ENCODE measurements at regions not wholly inside any gene's neighbourhood (a gene's known extent, or its start where the extent isn't known, plus 50 kb on each side); places are given as distances from the start of the nearest gene placed in this dataset.

GRCh38 chr6:93927731-93928130 lies 508.4 kb upstream of the EPHA7 start:
- no peak for DNase-seq
- ATAC-seq (ENCODE audit: low read depth), result no peak
- Histone ChIP-seq H3K27ac (ENCODE audit: low read length in 2 of 2) (no peak overlapping the region), H3K36me3 (replicated peaks in 1 of 2; ENCODE audit: control extremely low read depth in 1 of 2, control insufficient read depth in 1 of 2, extremely low read depth in 1 of 2, insufficient read depth in 2 of 2, low read length in 1 of 2) (no peaks in the 10 kb centered on the region), H2AFZ (ENCODE audit: insufficient read depth, low read depth, low read length, poor library complexity, severe bottlenecking) (no peak overlapping the region), H3K27me3 (replicated peaks in 1 of 4; ENCODE audit: control extremely low read depth in 1 of 4, control insufficient read depth in 3 of 4, insufficient read depth in 4 of 4, low read length in 3 of 4) (no peaks in the 10 kb centered on the region), H4K20me1 (ENCODE audit: control insufficient read depth, insufficient read depth, low read length, poor library complexity, severe bottlenecking) (no peaks in the 10 kb centered on the region), H3K4me3 (ENCODE audit: control extremely low read depth in 1 of 5, extremely low read depth in 1 of 5, insufficient read depth in 1 of 5, low read depth in 2 of 5, low read length in 4 of 5) (no peak overlapping the region), H3K79me2 (ENCODE audit: control insufficient read depth, insufficient read depth, low read length) (no peaks in the 10 kb centered on the region), H3K4me1 (ENCODE audit: control insufficient read depth in 2 of 2, insufficient read depth in 2 of 2, low read length in 2 of 2) (no peaks in the 10 kb centered on the region), H3K9ac (ENCODE audit: low read length) (no peak overlapping the region), H3K9me3 (ENCODE audit: control extremely low read depth in 1 of 3, control insufficient read depth in 2 of 3, insufficient read depth in 1 of 3, low read length in 2 of 3) (no peaks in the 10 kb centered on the region), H3K4me2 (replicated peaks; ENCODE audit: low read depth, low read length, poor library complexity, severe bottlenecking) (no peak overlapping the region)
- no peak for TF ChIP-seq EZH2 (IDR thresholded peaks at IDR 0.05; ENCODE audit: borderline replicate concordance, insufficient read depth, low read depth, low read length, poor library complexity, severe bottlenecking)
- TF ChIP-seq CTCF (IDR thresholded peaks at IDR 0.05), result no peak
- Mint-ChIP-seq H3K27ac (no peak overlapping the region), H3K4me1 (no peaks in the 10 kb centered on the region), H3K27me3 (no peaks in the 10 kb centered on the region), H3K4me3 (no peak overlapping the region), H3K9me3 (ENCODE audit: insufficient read depth) (peaks cover 2% of the 10 kb centered on the region)
- 89% methylated on average over 3 of the region's 5 CpGs for WGBS (ENCODE audit: insufficient coverage)
- ChIA-PET POLR2A (no interaction called here), CTCF (no interaction called here)
- intact Hi-C loops (cut with micrococcal nuclease), result no loop called here

- H3K27me3 Mint-ChIP-seq, result no peaks in the 10 kb centered on the region
- POLR2A ChIA-PET, result no interaction called here
- H3K4me1 Mint-ChIP-seq, result no peaks in the 10 kb centered on the region
- H3K4me3 Mint-ChIP-seq, result no peak overlapping the region
- H3K9me3 Mint-ChIP-seq (ENCODE audit: insufficient read depth), result no peaks in the 10 kb centered on the region
- H3K4me3 ChIP-seq (ENCODE audit: control extremely low read depth in 1 of 5, extremely low read depth in 1 of 5, insufficient read depth in 1 of 5, low read depth in 2 of 5, low read length in 4 of 5), result no peak overlapping the region
- no peak overlapping the region for H3K27ac Mint-ChIP-seq
- TF ChIP-seq EZH2 (IDR thresholded peaks at IDR 0.05; ENCODE audit: borderline replicate concordance, insufficient read depth, low read depth, low read length, poor library complexity, severe bottlenecking) (no peak), CTCF (IDR thresholded peaks at IDR 0.05) (no peak)
- CTCF ChIA-PET, result no interaction called here
- no peak overlapping the region for H3K4me2 ChIP-seq (replicated peaks; ENCODE audit: low read depth, low read length, poor library complexity, severe bottlenecking)
- no CpG with 5 or more reads among the region's 1 CpG for WGBS (ENCODE audit: insufficient coverage)
- H3K36me3 ChIP-seq (replicated peaks in 1 of 2; ENCODE audit: control extremely low read depth in 1 of 2, control insufficient read depth in 1 of 2, extremely low read depth in 1 of 2, insufficient read depth in 2 of 2, low read length in 1 of 2), result no peaks in the 10 kb centered on the region
- ATAC-seq (ENCODE audit: low read depth) (no peak), DNase-seq (no peak)
- no peak overlapping the region for H3K9ac ChIP-seq (ENCODE audit: low read length)
- no peaks in the 10 kb centered on the region for H3K79me2 ChIP-seq (ENCODE audit: control insufficient read depth, insufficient read depth, low read length)
- H3K4me1 ChIP-seq (ENCODE audit: control insufficient read depth in 2 of 2, insufficient read depth in 2 of 2, low read length in 2 of 2), result no peaks in the 10 kb centered on the region
- H3K27me3 ChIP-seq (replicated peaks in 1 of 4; ENCODE audit: control extremely low read depth in 1 of 4, control insufficient read depth in 3 of 4, insufficient read depth in 4 of 4, low read length in 3 of 4), result no peaks in the 10 kb centered on the region
- intact Hi-C loops (cut with micrococcal nuclease), result no loop called here
- H2AFZ ChIP-seq (ENCODE audit: insufficient read depth, low read depth, low read length, poor library complexity, severe bottlenecking), result no peak overlapping the region
- no peak overlapping the region for H3K27ac ChIP-seq (ENCODE audit: low read length in 2 of 2)
- H3K9me3 ChIP-seq (ENCODE audit: control extremely low read depth in 1 of 3, control insufficient read depth in 2 of 3, insufficient read depth in 1 of 3, low read length in 2 of 3), result no peaks in the 10 kb centered on the region
- no peaks in the 10 kb centered on the region for H4K20me1 ChIP-seq (ENCODE audit: control insufficient read depth, insufficient read depth, low read length, poor library complexity, severe bottlenecking)
These were observed 500.0 kb upstream of the EPHA7 start for GRCh38 chr6:93919365-93919764.

All from B cell (primary cell).